Endothelial cell of umbilical vein (primary cell): ENCODE measurements at regions not wholly inside any gene's neighbourhood (a gene's known extent, or its start where the extent isn't known, plus 50 kb on each side); places are given as distances from the start of the nearest gene placed in this dataset.

ENCODE experiments used
- BruUV-seq: library from RNA; stranded (reverse); fragments of 400-500 nt; replicated peaks from 2 replicates; lab custom pipeline; 2021; lab: Mats Ljungman, UMichigan
- CTCF ChIA-PET: fragments of 300-600, 350-600 bp; sonication (Branson Sonifier 250); formaldehyde crosslinking; loops from one replicate; lab custom pipeline; 2021; ENCODE audit warnings: antibody characterized with exemption, inconsistent platforms; lab: Charles Lee
- POLR2A ChIA-PET: fragments of 300-600, 350-600 bp; sonication (Branson Sonifier 250); formaldehyde crosslinking; loops from one replicate; lab custom pipeline; 2021; ENCODE audit warnings: antibody characterized with exemption, inconsistent platforms; lab: Charles Lee
- DNase-seq: peaks from one replicate; pipeline ENCODE4 v3.0.0-alpha.2; 2011; ENCODE audit warnings: low read depth, low spot score
- FAIRE-seq: peaks from 2 replicates; lab custom pipeline; 2011; peaks lifted over from hg19 to GRCh38; lab: Jason Lieb, UNC
- H2AFZ ChIP-seq: 2 replicates; pipeline ENCODE4 v1.6.0; 2012; ENCODE audit warnings: low read depth, low read length, control low read depth, inconsistent platforms
- H3K27ac ChIP-seq: 2 replicates; pipeline ENCODE4 v1.5.1; 2011; ENCODE audit warnings: low read depth, mild to moderate bottlenecking, control low read depth, low read length, moderate library complexity; ENCODE audit not compliant: insufficient read depth
- H3K27me3 ChIP-seq, 2 experiments: 2 replicates each; pipeline versions ENCODE4 v1.6.0 to v1.6.1; 2011; ENCODE audit warnings: low read length in 2 of 2, mixed read lengths in 1 of 2; ENCODE audit not compliant: control insufficient read depth in 2 of 2, insufficient read depth in 2 of 2
- H3K36me3 ChIP-seq, 2 experiments: 2 replicates in 1 of 2; 3 replicates in 1 of 2; pipeline ENCODE4 v1.5.1; 2011; ENCODE audit warnings: low read length in 2 of 2, mild to moderate bottlenecking in 1 of 2, moderate library complexity in 1 of 2; ENCODE audit not compliant: control insufficient read depth in 2 of 2, insufficient read depth in 2 of 2; ENCODE audit errors: extremely low read depth in 1 of 2
- H3K4me1 ChIP-seq: 3 replicates; pipeline ENCODE4 v1.5.1; 2011; ENCODE audit warnings: mild to moderate bottlenecking, low read length; ENCODE audit not compliant: control insufficient read depth, insufficient read depth; ENCODE audit errors: extremely low read depth
- H3K4me2 ChIP-seq: 2 replicates; pipeline ENCODE4 v1.6.1; 2011; ENCODE audit warnings: low read length, control low read depth, mixed read lengths; ENCODE audit not compliant: insufficient read depth
- H3K4me3 ChIP-seq, 3 experiments: fragments of 200-600 bp in 1 of 3; sonication (generic), shearing (Covaris generic) in 1 of 3; replicated peaks in 1 of 3; 2 replicates each; pipeline ENCODE4 v1.5.1; 2011 to 2016; ENCODE audit warnings: control low read depth in 3 of 3, low read length in 3 of 3, mild to moderate bottlenecking in 2 of 3, inconsistent platforms in 1 of 3, low read depth in 1 of 3, moderate library complexity in 1 of 3; ENCODE audit not compliant: insufficient read depth in 1 of 3
- H3K79me2 ChIP-seq: 2 replicates; pipeline ENCODE4 v1.6.0; 2012; ENCODE audit warnings: low read length, inconsistent platforms; ENCODE audit not compliant: control insufficient read depth, insufficient read depth
- H3K9ac ChIP-seq: replicated peaks from 2 replicates; pipeline ENCODE3; 2011; ENCODE audit warnings: low read length, control low read depth; ENCODE audit not compliant: insufficient read depth; ENCODE audit errors: extremely low read depth
- H3K9me1 ChIP-seq: replicated peaks from 3 replicates; pipeline ENCODE4 v1.6.0; 2011; ENCODE audit warnings: mild to moderate bottlenecking, low read length; ENCODE audit not compliant: control insufficient read depth, insufficient read depth; ENCODE audit errors: extremely low read depth
- H3K9me3 ChIP-seq: replicated peaks from 2 replicates; pipeline ENCODE4 v1.5.1; 2012; ENCODE audit warnings: low read length, inconsistent platforms; ENCODE audit not compliant: control insufficient read depth, insufficient read depth
- H4K20me1 ChIP-seq: replicated peaks from 2 replicates; pipeline ENCODE3; 2011; ENCODE audit warnings: mild to moderate bottlenecking, low read length; ENCODE audit not compliant: control insufficient read depth, insufficient read depth; ENCODE audit errors: extremely low read depth
- EZH2 ChIP-seq: IDR thresholded peaks from 2 replicates; pipeline ENCODE4 v1.6.1; 2012; ENCODE audit warnings: borderline replicate concordance, low read depth, mild to moderate bottlenecking, moderate library complexity, low read length, inconsistent platforms; ENCODE audit not compliant: severe bottlenecking
- FOS ChIP-seq: IDR thresholded peaks from 2 replicates; pipeline ENCODE4 v1.6.1; 2011; ENCODE audit warnings: mild to moderate bottlenecking, low read length, moderate library complexity, borderline replicate concordance; ENCODE audit not compliant: insufficient read depth
- GATA2 ChIP-seq: IDR thresholded peaks from 2 replicates; pipeline ENCODE4 v1.7.0; 2011; ENCODE audit warnings: low read depth, mild to moderate bottlenecking, moderate library complexity, mixed read lengths, low read length; ENCODE audit not compliant: insufficient read length, insufficient read depth
- JUN ChIP-seq: IDR thresholded peaks from 2 replicates; pipeline ENCODE4 v1.6.1; 2011; ENCODE audit warnings: borderline replicate concordance, low read depth; ENCODE audit not compliant: insufficient read length, insufficient read depth
- MYC ChIP-seq: IDR thresholded peaks from one replicate; pipeline ENCODE4 v1.6.1; 2011; ENCODE audit warnings: mild to moderate bottlenecking, low read depth, low read length
- POLR2A ChIP-seq: IDR thresholded peaks from 2 replicates; pipeline ENCODE4 v1.6.1; 2012; ENCODE audit warnings: low read depth, mild to moderate bottlenecking, control low read depth, low read length
- POLR2AphosphoS5 ChIP-seq: IDR thresholded peaks from 2 replicates; pipeline ENCODE4 v1.6.1; 2012; ENCODE audit warnings: low read depth, mild to moderate bottlenecking, control low read depth, low read length, moderate library complexity; ENCODE audit not compliant: insufficient read depth
- dilution Hi-C: fragments of 300-500 bp; cut with MboI; formaldehyde crosslinking; loops from one replicate; pipeline ENCODE4 v1.15.0; 2019; ENCODE audit warnings: low sequenced_read_pairs; ENCODE audit not compliant: extremely low pct_ligation_motif_present
- intact Hi-C: fragments of 100-400 bp; cut with micrococcal nuclease; formaldehyde crosslinking; loops from one replicate; pipeline ENCODE4 v1.10.0; 2022
- TF ChIP-seq, protein P1 (sequence below), 2 donors: IDR thresholded peaks; 1 replicate in 1 of 2; 2 replicates in 1 of 2; pipeline ENCODE4 v1.5.1; 2011; ENCODE audit warnings: low read length in 2 of 2, mild to moderate bottlenecking in 2 of 2, moderate library complexity in 2 of 2, control low read depth in 1 of 2, inconsistent platforms in 1 of 2, low read depth in 1 of 2; ENCODE audit not compliant: insufficient read depth in 1 of 2; ENCODE audit errors: extremely low read depth in 1 of 2
- TF ChIP-seq, protein P2 (sequence below): IDR thresholded peaks from 2 replicates; pipeline ENCODE4 v1.6.1; 2011; ENCODE audit not compliant: insufficient read depth, insufficient read length

DNA sequence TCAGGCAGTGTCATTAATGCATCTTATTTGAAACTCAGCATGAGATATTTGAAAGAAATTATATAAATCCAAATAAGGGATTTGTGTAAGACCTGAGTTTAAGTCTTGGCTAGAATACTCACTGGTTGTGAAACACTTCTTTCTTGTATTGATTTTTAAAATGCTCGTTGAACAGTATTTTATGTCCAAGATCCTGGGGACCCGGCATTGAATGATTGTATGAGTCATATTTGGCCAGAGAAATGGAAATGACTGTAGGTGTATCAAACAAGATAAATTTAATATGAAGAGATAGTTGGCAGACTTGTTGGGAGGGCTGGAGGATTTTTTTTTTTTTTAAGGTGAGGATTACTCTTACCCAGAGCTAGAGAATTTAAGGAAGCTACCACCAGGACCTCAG, 606.1 kb upstream of the CPEB2 start:
- no peak for DNase-seq
- dilution Hi-C loops, result no loop called here
- H3K9ac ChIP-seq, result no peak overlapping the region
- no peak overlapping the region for H2AFZ ChIP-seq
- TF ChIP-seq, protein P1, sequence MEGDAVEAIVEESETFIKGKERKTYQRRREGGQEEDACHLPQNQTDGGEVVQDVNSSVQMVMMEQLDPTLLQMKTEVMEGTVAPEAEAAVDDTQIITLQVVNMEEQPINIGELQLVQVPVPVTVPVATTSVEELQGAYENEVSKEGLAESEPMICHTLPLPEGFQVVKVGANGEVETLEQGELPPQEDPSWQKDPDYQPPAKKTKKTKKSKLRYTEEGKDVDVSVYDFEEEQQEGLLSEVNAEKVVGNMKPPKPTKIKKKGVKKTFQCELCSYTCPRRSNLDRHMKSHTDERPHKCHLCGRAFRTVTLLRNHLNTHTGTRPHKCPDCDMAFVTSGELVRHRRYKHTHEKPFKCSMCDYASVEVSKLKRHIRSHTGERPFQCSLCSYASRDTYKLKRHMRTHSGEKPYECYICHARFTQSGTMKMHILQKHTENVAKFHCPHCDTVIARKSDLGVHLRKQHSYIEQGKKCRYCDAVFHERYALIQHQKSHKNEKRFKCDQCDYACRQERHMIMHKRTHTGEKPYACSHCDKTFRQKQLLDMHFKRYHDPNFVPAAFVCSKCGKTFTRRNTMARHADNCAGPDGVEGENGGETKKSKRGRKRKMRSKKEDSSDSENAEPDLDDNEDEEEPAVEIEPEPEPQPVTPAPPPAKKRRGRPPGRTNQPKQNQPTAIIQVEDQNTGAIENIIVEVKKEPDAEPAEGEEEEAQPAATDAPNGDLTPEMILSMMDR (IDR thresholded peaks at IDR 0.05; ENCODE audit: extremely low read depth in 1 of 2, insufficient read depth in 1 of 2, low read depth in 1 of 2, low read length in 2 of 2), result no peak
- no peak for TF ChIP-seq JUN
- TF ChIP-seq POLR2A, result no peak
- TF ChIP-seq, protein P2, sequence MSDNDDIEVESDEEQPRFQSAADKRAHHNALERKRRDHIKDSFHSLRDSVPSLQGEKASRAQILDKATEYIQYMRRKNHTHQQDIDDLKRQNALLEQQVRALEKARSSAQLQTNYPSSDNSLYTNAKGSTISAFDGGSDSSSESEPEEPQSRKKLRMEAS, result no peak
- TF ChIP-seq MYC, result no peak
- TF ChIP-seq FOS, result no peak
- TF ChIP-seq POLR2AphosphoS5, result no peak
- no peak for TF ChIP-seq GATA2
- TF ChIP-seq EZH2, result no peak
- no peak overlapping the region for H3K4me3 ChIP-seq
- peaks cover 2% of the 10 kb centered on the region for H3K9me3 ChIP-seq
- FAIRE-seq, result no peak
- intact Hi-C loops, result no loop called here
- no peaks in the 10 kb centered on the region for H3K4me1 ChIP-seq
- H3K27me3 ChIP-seq, result no peaks in the 10 kb centered on the region
- no peaks in the 10 kb centered on the region for H3K36me3 ChIP-seq
- no peaks in the 10 kb centered on the region for H3K9me1 ChIP-seq
- H3K79me2 ChIP-seq, result no peaks in the 10 kb centered on the region
- CTCF ChIA-PET, result no interaction called here
- H3K4me2 ChIP-seq, result no peak overlapping the region
- POLR2A ChIA-PET, result no interaction called here
- BruUV-seq, result no TSS peak
- no peaks in the 10 kb centered on the region for H4K20me1 ChIP-seq
- no peak overlapping the region for H3K27ac ChIP-seq
